Inflammatory macrophage treated with lipopolysaccharide for 1 hour (primary cell): ENCODE measurements at regions not wholly inside any gene's neighbourhood (a gene's known extent, or its start where the extent isn't known, plus 50 kb on each side); places are given as distances from the start of the nearest gene placed in this dataset.

ENCODE experiments used
- DNase-seq, 2 donors: peaks; one replicate each; pipeline ENCODE4 v3.0.0-alpha.2; 2020 to 2022

DNA sequence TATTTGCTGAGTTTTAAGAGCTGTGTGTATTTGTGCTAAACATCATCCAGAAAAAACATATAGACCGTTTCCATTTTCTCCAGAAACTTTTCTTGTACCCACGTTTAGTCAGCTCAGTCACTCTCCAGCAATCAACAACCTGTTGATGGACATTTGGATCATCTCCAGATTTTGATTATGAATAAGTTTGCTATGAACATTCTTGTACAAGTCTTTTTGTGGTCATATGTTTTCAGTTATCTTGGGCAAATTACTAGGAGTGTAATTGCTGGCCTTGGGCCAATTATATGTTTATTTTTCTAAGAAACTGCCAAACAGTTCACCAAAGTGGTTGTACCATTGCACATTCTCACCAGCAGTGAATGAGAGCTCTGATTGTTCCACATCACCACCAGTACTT lies 221.8 kb downstream of the CENPF start:
- no peak for DNase-seq

DNA sequence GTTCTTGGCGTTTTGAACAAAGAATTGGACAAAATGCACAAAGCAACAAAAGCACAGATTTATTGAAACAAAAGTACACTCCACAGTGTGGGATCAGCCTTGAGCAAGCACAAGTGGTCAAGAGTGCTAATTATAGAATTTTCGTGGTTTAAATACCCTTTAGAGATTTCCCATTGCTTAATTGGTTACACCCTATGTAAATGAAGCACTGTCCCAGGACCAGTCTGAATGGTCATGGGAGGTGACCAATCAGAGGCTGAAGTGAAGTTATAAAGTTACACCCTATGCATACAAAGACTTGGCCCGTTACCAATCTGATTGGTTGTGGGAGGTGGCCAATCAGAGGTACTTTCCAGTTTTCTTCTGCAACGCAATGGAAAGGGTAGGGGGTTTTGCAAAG lies 223.6 kb downstream of the CENPF start:
- DNase-seq: no peak

DNA sequence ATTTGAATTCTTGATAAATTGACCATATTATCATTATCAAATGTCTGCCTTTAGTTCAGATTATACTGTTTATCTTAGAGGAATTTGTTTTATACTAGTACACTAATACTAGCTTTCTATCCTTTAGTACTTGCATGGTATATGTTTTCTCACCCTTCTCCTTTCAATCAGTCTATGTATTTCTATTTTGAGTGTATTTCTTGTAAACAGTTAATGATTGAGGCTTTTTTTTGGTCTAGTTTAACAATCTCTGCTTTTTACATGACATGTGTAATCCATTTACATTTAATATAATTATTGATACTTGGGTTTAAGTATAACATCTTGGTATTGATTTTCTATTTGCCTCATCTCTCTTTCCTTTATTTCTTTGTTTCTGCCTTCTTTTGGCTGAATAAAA lies 224.9 kb downstream of the CENPF start:
- DNase-seq: no peak

DNA sequence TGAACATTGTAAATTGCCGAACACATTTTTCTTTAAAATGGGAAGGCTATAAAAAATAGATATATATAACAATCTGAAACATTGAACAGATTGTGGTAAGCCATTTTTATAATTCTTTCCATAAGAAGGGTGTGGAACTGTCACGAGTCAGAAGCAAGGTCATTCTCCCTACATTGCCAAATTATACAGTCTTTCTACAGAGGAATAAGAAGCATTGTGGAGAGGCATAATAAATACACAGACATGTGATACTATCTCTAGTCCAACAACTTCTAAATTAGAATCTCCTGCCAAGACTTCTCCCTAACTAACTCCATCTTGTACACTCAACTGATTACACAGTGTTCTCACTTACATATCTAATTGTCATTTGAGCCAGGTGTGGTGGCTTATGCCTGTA lies 227.9 kb downstream of the CENPF start:
- DNase-seq: no peak

DNA sequence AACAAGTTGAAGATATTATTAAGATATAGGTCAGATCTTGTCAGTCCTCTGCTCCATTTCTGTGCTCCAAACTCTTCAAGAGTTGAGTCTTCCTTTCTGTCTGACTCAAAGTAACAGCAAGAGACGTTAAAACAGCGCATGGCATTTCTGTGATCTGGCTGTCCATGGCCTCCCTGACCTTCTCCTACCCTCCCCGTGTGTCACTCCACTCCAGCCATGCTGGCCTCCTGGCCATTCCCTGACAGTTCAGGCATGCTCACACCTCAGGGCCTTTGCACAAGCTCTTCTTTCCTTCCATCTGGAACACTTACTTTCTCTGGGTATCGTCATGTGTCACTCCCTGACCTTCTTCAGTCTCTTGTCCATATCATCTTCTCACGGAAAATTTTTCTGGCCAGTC lies 229.0 kb downstream of the CENPF start:
- no peak for DNase-seq

DNA sequence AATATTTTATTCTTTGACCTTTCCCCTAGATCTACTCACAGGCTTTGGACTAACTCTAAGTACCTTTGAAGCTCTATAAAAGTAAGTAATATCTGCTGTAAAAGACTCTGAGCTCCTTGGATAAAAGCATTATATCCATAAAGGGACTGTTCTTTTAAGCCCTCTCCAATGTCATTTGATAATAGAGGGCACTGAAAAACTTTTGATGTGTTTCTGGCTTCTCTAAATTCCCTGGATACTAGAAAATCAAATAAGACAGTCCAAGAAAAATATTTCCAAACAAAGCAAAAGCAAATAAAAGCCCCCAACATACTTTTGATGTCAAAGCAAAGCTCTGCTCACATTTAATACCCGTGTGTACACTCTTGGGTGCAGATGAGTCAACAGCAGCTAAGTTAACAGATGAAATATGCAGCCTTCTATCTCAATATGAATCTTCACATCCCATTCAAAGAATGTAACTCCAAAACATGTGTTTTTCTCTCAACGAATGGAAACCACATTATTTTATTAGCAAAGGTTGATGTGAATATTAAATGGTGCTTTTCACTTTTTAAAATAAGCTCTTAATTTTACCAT lies 230.3 kb downstream of the CENPF start:
- DNase-seq: no peak

DNA sequence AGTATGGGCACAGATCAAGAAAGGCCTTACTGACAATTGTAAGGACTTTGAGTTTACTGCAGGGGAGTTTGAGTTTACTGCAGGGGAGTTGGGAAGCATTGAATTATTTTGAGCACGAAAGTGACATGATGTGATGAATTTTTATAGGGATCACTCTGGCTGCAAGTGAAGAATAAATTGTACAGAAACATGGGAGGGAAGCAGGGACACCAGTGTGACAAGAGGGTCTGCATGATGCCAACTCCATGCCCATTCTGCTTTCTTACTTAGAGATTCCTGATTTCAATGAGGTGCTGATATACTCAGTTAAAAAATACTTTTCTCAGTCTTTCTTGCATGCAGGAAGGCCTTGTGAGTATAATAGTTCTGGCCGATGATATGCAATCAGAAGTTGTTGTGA lies 234.4 kb downstream of the CENPF start:
- no peak for DNase-seq

DNA sequence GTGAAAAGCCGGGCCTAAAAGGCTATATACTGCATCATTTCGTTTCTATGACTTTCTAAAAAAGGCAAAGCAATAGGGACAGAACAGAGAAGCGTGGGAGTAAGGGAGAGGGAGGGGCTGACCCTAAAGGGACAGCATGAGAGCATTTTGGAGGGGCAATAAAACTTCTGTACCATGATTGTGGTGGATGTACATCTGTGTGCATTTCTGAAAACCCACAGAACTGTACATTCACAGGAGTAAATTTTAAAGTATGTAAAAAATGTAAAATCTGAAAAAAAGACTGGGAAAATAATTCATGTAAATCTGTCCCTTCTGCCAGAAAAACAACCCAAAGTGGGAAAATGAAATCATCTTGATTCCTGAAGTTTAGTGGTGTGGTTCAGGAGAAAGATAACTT lies 235.4 kb downstream of the CENPF start:
- no peak for DNase-seq

DNA sequence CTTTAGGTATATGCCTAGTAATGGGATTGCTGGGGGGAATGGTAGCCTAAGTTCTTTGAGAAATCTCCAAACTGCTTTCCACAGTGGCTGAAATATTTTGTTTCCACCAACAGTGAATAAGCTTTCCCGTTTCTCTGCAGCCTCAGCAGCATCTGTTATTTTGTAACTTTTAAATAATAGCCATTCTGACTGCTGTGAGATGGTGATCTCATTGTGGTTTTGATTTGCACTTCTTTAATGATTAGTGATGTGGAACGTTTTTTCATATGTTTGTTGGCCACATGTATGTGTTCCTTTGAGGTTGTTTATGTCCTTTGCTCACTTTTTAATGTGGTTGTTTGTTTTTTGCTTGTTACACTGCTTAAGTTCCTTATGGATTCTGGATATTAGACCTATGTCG lies 237.4 kb downstream of the CENPF start:
- DNase-seq: no peak

DNA sequence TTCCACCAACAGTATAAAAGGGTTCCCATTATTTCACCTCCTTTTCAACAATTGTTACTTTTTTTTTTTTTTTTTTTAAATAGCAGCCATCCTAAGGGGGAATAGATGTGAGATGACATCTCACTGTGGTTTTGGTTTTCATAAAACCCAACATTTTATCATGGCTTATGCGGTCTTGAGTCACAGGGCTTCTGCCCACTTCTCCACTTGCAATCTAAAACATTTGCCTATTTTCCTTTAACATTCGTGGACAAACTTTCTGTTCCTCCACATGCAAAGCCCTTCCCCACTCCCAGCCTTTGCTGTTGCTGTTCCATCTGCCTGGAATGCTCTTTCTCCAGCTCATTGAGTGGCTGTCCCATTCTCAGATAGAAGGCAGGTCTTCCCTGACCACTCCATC lies 239.7 kb upstream of the KCNK2 start:
- DNase-seq: no peak

DNA sequence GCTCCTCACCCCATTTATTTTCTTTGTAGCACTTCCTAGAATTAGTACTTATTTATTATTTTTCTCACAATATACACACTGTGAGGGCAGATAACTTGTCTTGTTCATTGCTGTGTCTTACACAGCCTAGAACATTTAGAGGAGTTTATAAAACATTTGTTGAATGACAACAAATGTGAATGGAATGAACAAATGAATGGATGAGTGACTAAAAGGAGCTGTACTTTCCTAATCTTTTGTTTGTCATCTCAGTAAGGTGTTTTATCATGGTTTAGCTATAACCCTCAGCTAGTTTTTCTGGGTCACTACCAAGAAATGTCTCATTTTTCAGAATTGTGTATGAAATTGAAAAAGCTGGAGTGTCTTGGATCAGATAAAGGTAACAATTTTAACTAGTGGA lies 239.3 kb upstream of the KCNK2 start:
- DNase-seq: no peak

DNA sequence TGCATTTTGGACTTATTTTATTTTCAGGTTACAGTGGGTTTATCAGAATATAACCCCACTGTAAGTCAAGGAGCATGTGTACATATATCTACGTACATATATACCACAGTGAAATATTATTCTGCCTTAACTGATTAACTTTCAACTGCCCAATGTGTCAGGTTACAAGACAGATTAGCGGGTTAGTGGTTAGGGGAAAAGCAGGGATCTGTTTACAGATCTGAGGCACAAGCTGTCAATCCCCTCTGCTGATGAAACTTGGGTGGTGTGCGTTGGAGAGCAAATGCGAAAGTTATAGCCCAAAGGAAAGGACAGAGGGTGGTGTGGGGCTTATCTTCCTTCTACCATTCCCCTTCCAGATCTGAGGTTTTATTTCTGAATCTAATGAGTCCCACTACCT lies 238.2 kb upstream of the KCNK2 start:
- no peak for DNase-seq

DNA sequence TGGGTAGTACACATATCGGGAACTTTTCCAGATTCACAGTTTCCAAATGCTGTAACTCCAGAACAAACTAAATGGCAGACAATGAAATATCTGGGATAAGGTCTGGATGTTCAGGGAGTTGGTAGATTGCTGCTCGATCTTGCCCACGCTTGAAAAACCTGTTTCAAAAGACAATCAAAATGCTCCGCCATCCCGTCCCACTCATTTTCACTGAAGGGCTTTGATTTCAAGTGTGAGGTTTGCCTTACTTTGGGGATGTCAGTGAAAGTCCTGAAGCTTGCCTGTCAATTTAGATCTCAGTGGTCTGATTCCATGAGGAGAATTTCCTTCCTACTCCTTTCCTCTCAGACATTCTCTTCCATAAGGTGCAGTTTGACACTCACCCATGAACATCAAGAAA lies 236.3 kb upstream of the KCNK2 start:
- no peak for DNase-seq

DNA sequence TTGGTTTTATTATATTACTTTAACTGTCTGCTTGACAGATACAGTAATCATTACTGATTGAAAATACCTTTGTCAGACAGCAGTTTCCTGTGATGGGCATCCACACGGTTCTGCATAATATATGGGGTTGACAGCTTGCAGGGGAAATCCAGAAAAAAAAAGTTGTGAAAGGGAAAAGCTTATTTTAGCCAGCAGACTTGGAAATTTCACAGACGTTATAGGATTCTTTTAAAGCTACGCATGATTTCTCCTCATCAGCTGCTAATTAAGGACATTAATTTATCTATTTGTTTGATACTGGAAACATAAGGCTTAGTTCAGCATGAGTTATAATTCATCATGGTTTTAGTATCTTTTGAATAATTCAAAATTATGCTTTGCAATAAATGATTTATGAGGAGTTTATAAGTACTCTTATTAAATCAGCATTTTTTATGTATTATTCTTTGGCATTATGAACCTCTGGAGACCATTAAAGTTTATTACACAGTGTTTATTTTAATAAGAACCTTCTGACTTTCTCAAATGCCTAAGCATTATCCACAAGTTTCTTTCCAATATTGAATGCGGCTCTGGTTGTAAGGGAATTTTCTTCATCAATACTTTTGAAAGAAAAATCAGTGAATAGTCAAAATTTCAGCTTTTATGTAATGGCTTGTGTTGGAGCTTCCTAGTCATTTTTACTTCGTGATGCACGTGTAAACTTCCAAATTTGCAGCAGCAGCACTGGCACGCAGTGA lies 235.3 kb upstream of the KCNK2 start:
- no peak for DNase-seq

DNA sequence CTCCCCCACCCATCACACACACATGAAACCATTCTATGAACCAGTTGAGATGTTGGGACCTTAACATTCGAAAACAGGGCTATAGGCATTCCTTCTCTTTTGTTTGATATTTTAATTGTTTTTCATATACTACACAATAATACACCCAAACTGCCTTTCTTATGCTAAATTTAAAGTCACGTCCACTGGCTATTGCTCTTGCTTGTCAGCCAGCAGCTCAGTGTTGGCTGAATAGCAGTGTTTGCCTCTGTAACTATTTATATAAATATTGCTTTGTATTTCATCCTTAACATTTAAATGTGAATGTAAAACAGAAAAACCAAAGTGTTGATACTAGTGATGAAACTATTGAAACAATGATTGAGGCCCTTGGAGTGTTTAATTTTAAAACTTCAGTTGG lies 234.4 kb upstream of the KCNK2 start:
- no peak for DNase-seq

DNA sequence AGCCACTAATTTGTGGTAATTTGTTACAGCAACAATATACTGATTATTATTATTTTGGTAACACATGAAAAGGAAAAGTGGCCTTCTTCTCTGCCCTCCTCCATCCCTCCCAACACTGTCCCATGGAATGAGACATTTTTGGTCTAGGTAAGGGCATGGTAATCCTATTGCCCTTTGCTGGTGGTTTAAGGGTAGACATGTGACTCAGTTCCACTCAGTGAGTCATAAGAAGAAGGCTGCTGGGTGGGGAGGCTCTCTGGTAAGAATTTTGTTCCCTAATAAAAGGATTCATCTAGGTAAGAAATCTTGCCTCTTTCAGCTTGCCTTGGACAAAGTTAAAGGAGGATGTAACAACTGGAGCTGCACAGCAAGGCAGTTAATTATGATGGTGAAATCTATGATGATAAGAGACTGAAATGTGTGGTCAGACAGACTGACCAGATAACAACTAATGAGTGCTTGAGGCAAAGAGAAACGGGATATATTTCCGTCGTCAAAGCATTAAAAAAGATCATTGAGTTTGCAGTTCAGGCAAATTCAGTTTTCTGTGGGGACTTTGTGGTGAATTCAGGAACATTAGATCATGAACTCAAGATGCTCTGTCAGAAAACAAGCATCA lies 232.0 kb upstream of the KCNK2 start:
- no peak for DNase-seq

DNA sequence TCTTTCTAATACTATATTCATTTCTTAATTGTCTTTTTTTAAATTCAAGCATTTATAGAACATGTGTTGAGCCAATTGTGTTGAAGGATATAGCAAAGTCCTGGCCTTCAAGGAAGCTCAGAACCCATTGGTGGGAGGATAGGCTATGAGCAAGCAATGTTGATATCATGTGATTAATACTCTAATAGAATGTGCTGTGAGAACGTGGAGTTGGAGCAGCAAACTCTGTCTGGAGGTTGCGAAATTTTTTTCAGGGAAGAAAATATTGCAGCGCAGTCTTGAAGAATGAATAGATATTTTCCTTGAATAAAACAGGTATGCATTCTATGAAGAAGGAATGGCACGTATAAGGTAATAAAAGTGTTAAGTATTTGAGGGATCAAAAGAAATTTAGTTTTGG lies 229.2 kb upstream of the KCNK2 start:
- DNase-seq: no peak

DNA sequence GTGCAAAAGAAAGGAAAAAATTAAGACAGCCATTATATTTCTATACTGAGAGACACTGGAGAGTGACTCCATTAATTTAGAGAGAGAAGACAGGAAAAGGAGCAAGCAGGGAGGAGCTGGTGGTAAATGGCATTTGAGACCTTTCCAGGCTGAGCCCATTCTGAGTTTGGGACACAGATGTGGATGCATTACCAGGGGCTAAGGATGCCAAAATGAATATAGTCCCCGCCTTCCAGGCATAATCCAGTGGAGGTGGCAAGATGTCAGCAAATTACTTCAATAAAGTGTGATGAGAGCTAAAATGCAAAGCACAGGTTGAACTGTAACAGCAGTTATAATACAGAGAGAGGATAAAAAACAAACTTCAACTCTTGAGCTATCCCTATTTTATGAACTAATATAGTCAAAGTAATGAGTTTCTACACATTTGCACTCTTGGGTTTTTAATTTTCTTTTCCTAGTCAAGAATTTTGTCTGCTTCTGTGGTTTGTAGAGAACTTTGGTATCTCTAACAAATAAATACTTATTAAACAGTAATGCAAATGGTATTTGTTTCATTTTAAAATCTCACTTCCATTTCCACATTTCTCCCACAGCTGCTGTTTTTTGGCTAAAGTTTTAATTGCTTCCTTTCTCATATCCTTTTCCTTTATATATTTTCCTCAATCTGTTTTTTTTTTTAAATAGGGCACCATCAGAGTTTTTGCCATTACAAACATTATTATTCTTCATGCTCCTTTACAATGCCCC lies 228.2 kb upstream of the KCNK2 start:
- no peak for DNase-seq

DNA sequence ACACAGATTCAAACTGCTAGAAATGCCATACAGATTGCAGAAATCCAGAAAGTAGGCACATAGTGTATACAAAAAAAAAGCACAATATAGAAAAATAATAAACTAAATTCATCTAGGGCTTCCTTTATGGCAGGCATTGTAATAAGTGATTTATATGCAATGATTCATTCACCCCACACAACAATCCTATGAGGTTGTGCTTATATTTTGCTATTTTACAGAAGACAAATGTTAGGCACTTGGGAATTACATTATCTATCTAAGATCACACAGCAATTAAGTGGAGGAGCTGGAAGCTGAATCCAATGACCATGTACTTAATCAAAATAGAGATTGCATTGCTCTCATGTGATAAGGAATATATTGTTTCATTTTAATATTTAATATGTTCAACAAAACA lies 225.7 kb upstream of the KCNK2 start:
- DNase-seq: no peak

DNA sequence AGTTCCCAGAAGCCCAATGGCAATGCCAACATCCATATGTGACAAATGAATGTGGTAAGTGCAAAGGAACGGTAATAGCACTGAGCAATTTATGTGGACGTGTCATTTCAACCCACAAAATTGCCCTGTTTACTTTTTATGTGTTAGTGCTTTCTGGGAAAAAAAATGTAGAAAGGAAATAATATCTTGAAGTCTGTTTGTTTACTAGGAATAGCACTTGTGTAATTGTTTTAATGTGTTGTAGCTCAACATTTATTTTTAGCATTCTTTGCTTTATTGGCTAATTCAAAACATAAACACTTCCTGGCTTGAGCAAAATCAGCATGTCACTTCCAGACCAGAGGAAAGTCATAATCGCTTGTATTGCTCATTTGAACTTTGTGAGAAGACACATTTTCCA lies 224.8 kb upstream of the KCNK2 start:
- DNase-seq: no peak

DNA sequence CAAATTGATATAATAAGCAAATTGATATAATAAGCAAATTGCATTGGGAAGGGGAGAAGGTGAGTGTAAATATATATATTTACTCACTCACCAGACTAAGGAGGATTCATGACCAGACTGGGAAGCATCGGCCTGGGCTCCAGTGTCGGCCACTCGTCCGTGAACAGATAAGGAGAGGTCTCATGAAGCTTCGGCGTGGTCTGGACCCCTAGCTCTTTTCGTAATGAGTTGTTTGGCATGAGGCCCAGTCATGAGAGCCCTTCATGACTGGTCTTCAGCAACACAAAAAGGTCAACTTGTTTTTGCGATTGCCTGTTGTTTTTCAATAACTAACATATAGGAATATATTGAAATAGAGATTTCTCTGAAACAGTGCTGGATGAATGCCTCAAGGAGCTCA lies 222.9 kb upstream of the KCNK2 start:
- no peak for DNase-seq

DNA sequence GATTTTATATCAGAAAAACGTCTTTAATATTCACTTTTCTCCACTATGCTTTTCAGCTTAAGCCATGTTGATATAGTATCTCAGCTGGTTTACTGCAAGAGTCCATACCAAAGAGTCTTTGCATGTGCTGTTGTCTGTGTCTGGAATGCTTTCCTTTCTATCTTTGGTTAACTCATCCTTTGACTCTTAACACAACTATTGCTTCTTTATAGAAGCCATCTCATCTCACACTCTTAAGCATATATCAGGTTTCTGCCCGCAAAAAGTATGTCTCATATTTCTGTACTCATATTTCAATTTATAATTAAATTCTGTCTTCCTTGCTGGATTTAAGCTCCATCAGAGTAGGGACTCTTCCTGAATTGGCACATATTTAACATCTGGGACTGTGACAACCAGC lies 220.9 kb upstream of the KCNK2 start:
- DNase-seq: no peak

DNA sequence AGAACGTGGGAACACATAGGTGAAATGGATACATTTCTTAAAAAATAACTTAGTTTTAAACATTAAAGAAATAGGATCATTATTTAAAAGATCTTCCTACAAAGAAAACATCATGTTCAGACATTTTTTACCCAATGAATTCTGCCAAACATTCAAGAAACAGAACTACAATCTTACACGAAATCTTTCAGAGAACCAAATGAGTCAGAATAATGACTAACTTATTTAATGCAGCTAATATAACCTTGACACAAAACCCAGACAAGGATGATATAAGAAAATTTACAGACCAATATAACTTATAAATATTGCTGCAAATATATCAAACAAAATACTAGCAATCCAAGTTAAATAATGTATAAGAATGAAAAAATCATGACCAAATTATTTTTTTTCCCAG lies 220.1 kb upstream of the KCNK2 start:
- DNase-seq: no peak
